HEK293 (cell line): ENCODE measurements at regions not wholly inside any gene's neighbourhood (a gene's known extent, or its start where the extent isn't known, plus 50 kb on each side); places are given as distances from the start of the nearest gene placed in this dataset.

Experiments
- CTCF ChIP-seq: fragments of 450-650 bp; formaldehyde crosslinking; IDR thresholded peaks from 2 replicates; pipeline ENCODE4 v1.5.1; 2016; ENCODE audit warnings: missing biosample characterization, missing genetic modification characterization
- HOXC10 ChIP-seq: sonication (generic); formaldehyde crosslinking; IDR thresholded peaks from 2 replicates; pipeline ENCODE4 v1.8.1; 2023; ENCODE audit warnings: mild to moderate bottlenecking, missing genetic modification reagents
- YY1 ChIP-seq: fragments of 450-650 bp; formaldehyde crosslinking; IDR thresholded peaks from 2 replicates; pipeline ENCODE4 v1.5.1; 2018; ENCODE audit warnings: missing biosample characterization, missing genetic modification characterization
- ZSCAN16 ChIP-seq: fragments of 450-650 bp; formaldehyde crosslinking; IDR thresholded peaks from 2 replicates; pipeline ENCODE4 v1.5.1; 2016; ENCODE audit warnings: missing biosample characterization, missing genetic modification characterization

GRCh38 chr10:9301148-9301547 lies 1246.7 kb downstream of the GATA3 start:
- no peak for TF ChIP-seq CTCF (tag by site-specific recombination)
- TF ChIP-seq YY1 (tag by site-specific recombination), result no peak
- no peak for TF ChIP-seq ZSCAN16 (tag by site-specific recombination)
- no peak for TF ChIP-seq HOXC10 (CRISPR knock-in tag)
